OCI-LY7 (cell line): ENCODE measurements at regions not wholly inside any gene's neighbourhood (a gene's known extent, or its start where the extent isn't known, plus 50 kb on each side); places are given as distances from the start of the nearest gene placed in this dataset.

Experiments used
- BruUV-seq: library from RNA; stranded (reverse); fragments of 400-500 nt; replicated peaks from 2 replicates; lab custom pipeline; 2021; lab: Mats Ljungman, UMichigan
- CTCF ChIA-PET: fragments of 300-600 bp; sonication (Branson Sonifier 250); formaldehyde crosslinking; loops from one replicate; lab custom pipeline; 2022; ENCODE audit warnings: antibody characterized with exemption; ENCODE audit not compliant: unreplicated experiment; lab: Charles Lee
- POLR2A ChIA-PET: fragments of 300-600 bp; sonication (Branson Sonifier 250); formaldehyde crosslinking; loops from one replicate; lab custom pipeline; 2022; ENCODE audit warnings: antibody characterized with exemption; lab: Charles Lee
- DNase-seq: peaks from one replicate; pipeline ENCODE4 v3.0.0-alpha.2; 2015; ENCODE audit warnings: low spot score
- H2AFZ ChIP-seq: fragments of 200-600 bp; sonication (generic), shearing (Covaris generic); 2 replicates; pipeline ENCODE4 v1.6.1; 2014; ENCODE audit warnings: mild to moderate bottlenecking, antibody characterized with exemption, low read length, moderate library complexity
- H3K27ac ChIP-seq: fragments of 200-600 bp; sonication (generic); 2 replicates; pipeline ENCODE4 v1.5.1; 2014; ENCODE audit warnings: mixed run types, low read depth, mild to moderate bottlenecking, moderate library complexity, low read length, inconsistent platforms; ENCODE audit not compliant: poor library complexity, severe bottlenecking
- H3K36me3 ChIP-seq: fragments of 200-600 bp; sonication (generic); 2 replicates; pipeline ENCODE4 v1.6.1; 2014; ENCODE audit warnings: mild to moderate bottlenecking, antibody characterized with exemption, low read length, moderate library complexity, mixed read lengths; ENCODE audit not compliant: insufficient read depth
- H3K4me1 ChIP-seq: fragments of 200-600 bp; sonication (generic); 2 replicates; pipeline ENCODE4 v1.5.1; 2014; ENCODE audit warnings: mild to moderate bottlenecking, low read length; ENCODE audit not compliant: insufficient read depth, poor library complexity, severe bottlenecking
- H3K4me2 ChIP-seq: fragments of 200-600 bp; sonication (generic); 2 replicates; pipeline ENCODE4 v1.6.1; 2014; ENCODE audit warnings: mild to moderate bottlenecking, low read length
- H3K4me3 ChIP-seq: fragments of 200-600 bp; sonication (generic); 2 replicates; pipeline ENCODE4 v1.5.1; 2014; ENCODE audit warnings: mild to moderate bottlenecking, low read depth, low read length; ENCODE audit not compliant: poor library complexity, severe bottlenecking
- H3K79me2 ChIP-seq: fragments of 200-600 bp; sonication (generic); 2 replicates; pipeline ENCODE4 v1.6.1; 2016; ENCODE audit warnings: low read depth, mild to moderate bottlenecking, low read length, moderate library complexity, mixed read lengths; ENCODE audit not compliant: insufficient read depth
- H3K9me2 ChIP-seq: fragments of 200-600 bp; sonication (generic); 2 replicates; pipeline ENCODE4 v1.6.1; 2016; ENCODE audit warnings: mild to moderate bottlenecking, low read length, mixed read lengths; ENCODE audit not compliant: insufficient read depth
- H3K9me3 ChIP-seq: fragments of 200-600 bp; sonication (generic); 2 replicates; pipeline ENCODE4 v1.6.1; 2014; ENCODE audit warnings: mild to moderate bottlenecking, mixed run types, low read length, mixed read lengths
- H4K20me1 ChIP-seq: fragments of 200-600 bp; sonication (generic); 2 replicates; pipeline ENCODE4 v1.6.1; 2014; ENCODE audit warnings: mild to moderate bottlenecking, antibody characterized with exemption, low read length, moderate library complexity, mixed read lengths; ENCODE audit not compliant: insufficient read depth
- EZH2phosphoT487 ChIP-seq: fragments of 200-600 bp; sonication (generic); IDR thresholded peaks from 2 replicates; pipeline ENCODE4 v1.6.1; 2018; ENCODE audit warnings: low read depth, borderline replicate concordance, mild to moderate bottlenecking, mixed run types, antibody characterized with exemption, low read length, moderate library complexity, mixed read lengths
- intact Hi-C: fragments of 100-400 bp; cut with micrococcal nuclease; formaldehyde crosslinking; loops from one replicate; pipeline ENCODE4 v1.10.0; 2022; ENCODE audit not compliant: unreplicated experiment
- TF ChIP-seq, protein P1 (sequence below): fragments of 200-600 bp; sonication (generic); conservative IDR thresholded peaks from 2 replicates; pipeline ENCODE4 v1.5.1; 2014; ENCODE audit warnings: mild to moderate bottlenecking, antibody characterized with exemption, low read length, moderate library complexity, mixed read lengths

DNA sequence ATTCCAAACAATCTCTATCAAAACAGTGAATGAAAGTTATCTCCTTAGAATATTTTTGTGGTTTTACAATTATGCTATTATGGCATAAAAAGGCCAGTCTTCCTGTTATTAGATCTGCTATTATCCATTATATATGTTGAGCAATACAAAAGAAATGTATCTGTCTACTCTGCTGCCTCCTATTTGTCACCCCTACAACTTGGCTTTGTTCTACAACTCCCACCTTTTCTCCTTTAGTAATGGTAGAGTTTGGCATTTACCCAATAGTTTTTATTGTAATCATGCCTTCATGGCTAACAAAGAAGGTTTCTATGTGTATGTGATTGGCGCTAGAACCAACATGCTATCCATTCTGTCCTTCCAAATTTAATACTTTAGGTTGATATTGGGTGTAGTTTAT lies 189.2 kb upstream of the PRDM9 start:
- BruUV-seq: no TSS peak
- Histone ChIP-seq H3K79me2 (no peaks in the 10 kb centered on the region), H3K4me1 (no peaks in the 10 kb centered on the region), H3K27ac (no peak overlapping the region), H3K4me3 (no peak overlapping the region), H2AFZ (no peak overlapping the region), H3K9me2 (no peaks in the 10 kb centered on the region), H3K4me2 (no peak overlapping the region), H4K20me1 (no peaks in the 10 kb centered on the region), H3K9me3 (no peaks in the 10 kb centered on the region; the same call in 1 of the 2 replicates), H3K36me3 (no peaks in the 10 kb centered on the region)
- ChIA-PET POLR2A (no interaction called here), CTCF (no interaction called here)
- no peak for DNase-seq
- TF ChIP-seq EZH2phosphoT487: no peak
- TF ChIP-seq, protein P1, sequence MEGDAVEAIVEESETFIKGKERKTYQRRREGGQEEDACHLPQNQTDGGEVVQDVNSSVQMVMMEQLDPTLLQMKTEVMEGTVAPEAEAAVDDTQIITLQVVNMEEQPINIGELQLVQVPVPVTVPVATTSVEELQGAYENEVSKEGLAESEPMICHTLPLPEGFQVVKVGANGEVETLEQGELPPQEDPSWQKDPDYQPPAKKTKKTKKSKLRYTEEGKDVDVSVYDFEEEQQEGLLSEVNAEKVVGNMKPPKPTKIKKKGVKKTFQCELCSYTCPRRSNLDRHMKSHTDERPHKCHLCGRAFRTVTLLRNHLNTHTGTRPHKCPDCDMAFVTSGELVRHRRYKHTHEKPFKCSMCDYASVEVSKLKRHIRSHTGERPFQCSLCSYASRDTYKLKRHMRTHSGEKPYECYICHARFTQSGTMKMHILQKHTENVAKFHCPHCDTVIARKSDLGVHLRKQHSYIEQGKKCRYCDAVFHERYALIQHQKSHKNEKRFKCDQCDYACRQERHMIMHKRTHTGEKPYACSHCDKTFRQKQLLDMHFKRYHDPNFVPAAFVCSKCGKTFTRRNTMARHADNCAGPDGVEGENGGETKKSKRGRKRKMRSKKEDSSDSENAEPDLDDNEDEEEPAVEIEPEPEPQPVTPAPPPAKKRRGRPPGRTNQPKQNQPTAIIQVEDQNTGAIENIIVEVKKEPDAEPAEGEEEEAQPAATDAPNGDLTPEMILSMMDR: no peak
- intact Hi-C loops: no loop called here

DNA sequence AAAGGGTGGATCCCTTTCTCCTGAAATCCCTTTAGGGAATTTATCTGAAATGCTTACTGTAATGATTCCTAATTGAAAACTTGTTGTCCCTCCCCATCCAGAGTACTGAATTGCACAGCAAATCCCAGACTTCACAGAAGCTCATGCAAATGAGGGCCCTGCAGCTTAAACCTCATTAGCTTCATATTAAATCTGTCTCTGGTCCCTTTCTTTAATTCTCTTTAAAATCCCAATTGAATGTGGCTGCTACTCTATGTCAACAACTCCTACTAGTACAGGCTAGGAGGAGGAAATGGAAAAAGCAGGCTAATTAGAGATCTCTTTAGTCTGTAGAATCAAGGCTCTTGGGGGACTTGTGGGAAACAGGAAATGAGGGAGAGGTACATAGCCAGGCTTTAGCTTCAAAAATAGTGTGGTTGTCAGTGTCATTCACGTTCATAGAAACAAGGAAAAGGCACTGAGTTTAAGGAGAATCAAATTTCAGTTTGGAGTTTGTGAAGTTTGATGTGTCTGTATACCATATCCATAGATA lies 191.3 kb upstream of the PRDM9 start:
- H3K36me3 ChIP-seq: no peaks in the 10 kb centered on the region
- no peak for DNase-seq
- no peak overlapping the region for H3K4me3 ChIP-seq
- TF ChIP-seq, protein P1: no peak
- TF ChIP-seq EZH2phosphoT487: no peak
- H3K9me3 ChIP-seq: no peaks in the 10 kb centered on the region
- H3K4me1 ChIP-seq: no peaks in the 10 kb centered on the region
- intact Hi-C loops: no loop called here
- no TSS peak for BruUV-seq
- H3K9me2 ChIP-seq: no peaks in the 10 kb centered on the region
- H3K79me2 ChIP-seq: no peaks in the 10 kb centered on the region
- POLR2A ChIA-PET: no interaction called here
- no peak overlapping the region for H2AFZ ChIP-seq
- H3K27ac ChIP-seq: no peak overlapping the region
- CTCF ChIA-PET: no interaction called here
- no peaks in the 10 kb centered on the region for H4K20me1 ChIP-seq
- H3K4me2 ChIP-seq: no peak overlapping the region

DNA sequence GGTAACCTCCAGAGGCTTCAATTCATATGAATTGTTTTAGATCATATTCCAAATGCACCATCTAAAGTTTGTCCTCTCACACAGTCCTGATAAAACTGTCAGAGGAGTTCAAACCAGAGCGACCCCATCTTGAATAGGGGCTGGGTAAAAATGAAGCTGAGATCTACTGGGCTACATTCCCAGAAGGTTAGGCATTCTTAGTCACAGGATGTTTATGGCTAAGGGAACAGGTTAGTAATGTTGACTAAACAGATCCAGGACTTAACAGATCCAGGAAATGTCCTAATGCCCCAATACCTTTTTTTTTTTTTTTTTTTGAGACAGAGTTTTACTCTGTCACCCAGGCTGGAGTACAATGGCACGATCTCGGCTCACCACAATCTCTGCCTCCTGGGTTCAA lies 192.6 kb upstream of the PRDM9 start:
- DNase-seq: no peak
- CTCF ChIA-PET: no interaction called here
- no peaks in the 10 kb centered on the region for H3K9me2 ChIP-seq
- H3K79me2 ChIP-seq: no peaks in the 10 kb centered on the region
- H4K20me1 ChIP-seq: no peaks in the 10 kb centered on the region
- POLR2A ChIA-PET: no interaction called here
- intact Hi-C loops: no loop called here
- H3K4me3 ChIP-seq: no peak overlapping the region
- no TSS peak for BruUV-seq
- no peaks in the 10 kb centered on the region for H3K9me3 ChIP-seq
- no peaks in the 10 kb centered on the region for H3K4me1 ChIP-seq
- no peaks in the 10 kb centered on the region for H3K36me3 ChIP-seq
- TF ChIP-seq EZH2phosphoT487: no peak
- TF ChIP-seq, protein P1: no peak
- H3K27ac ChIP-seq: no peak overlapping the region
- H2AFZ ChIP-seq: no peak overlapping the region
- no peak overlapping the region for H3K4me2 ChIP-seq
